ENCODE measurements at regions not wholly inside any gene's neighbourhood (a gene's known extent, or its start where the extent isn't known, plus 50 kb on each side); places are given as distances from the start of the nearest gene placed in this dataset.

DNA sequence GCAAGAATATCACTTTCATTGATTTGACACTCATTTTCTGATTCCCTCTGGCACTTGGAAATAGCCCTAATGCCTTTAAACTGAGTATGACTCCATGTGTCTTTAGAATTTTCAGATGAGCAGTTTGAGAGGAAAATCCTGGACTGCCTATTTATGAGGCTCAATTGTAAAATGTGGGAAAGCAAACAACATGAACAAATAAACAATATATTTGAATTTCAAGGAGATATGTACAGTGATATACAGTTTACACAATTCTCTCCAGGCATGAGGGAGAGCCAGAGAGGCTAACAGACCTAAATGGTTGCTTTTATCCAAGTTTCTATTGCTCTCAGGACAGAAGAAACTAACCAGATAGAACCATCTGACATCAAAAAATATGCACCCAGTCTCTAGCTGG lies 748.2 kb upstream of the NRSN1 start:
- TF ChIP-seq, protein P1, sequence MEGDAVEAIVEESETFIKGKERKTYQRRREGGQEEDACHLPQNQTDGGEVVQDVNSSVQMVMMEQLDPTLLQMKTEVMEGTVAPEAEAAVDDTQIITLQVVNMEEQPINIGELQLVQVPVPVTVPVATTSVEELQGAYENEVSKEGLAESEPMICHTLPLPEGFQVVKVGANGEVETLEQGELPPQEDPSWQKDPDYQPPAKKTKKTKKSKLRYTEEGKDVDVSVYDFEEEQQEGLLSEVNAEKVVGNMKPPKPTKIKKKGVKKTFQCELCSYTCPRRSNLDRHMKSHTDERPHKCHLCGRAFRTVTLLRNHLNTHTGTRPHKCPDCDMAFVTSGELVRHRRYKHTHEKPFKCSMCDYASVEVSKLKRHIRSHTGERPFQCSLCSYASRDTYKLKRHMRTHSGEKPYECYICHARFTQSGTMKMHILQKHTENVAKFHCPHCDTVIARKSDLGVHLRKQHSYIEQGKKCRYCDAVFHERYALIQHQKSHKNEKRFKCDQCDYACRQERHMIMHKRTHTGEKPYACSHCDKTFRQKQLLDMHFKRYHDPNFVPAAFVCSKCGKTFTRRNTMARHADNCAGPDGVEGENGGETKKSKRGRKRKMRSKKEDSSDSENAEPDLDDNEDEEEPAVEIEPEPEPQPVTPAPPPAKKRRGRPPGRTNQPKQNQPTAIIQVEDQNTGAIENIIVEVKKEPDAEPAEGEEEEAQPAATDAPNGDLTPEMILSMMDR (conservative IDR thresholded peaks at IDR 0.05; ENCODE audit: low read depth, low read length) = no peak
- DNase-seq (ENCODE audit: low read depth) = no peak
- no peak overlapping the region for H3K4me3 ChIP-seq (ENCODE audit: low read depth, low read length)

DNA sequence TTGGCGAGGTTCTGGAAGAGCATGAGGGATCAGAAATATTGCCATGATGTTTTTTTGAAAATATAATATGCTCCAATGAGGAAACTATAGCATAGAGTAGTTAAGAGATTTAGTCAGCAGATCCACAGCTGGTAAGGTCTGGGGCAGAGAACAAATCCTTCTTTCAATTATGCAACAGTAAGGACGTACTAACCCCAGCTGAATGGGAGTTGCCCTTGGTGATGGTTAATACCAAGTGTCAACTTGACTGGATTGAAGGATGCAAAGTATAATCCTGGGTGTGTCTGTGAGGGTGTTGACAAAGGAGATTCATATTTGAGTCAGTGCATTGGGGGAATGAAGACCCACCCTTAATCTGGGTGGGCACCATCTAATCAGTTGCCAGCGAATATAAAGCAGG lies 745.5 kb upstream of the NRSN1 start:
- TF ChIP-seq, protein P1 (conservative IDR thresholded peaks at IDR 0.05; ENCODE audit: low read depth, low read length) = no peak
- no peak overlapping the region for H3K4me3 ChIP-seq (ENCODE audit: low read depth, low read length)
- DNase-seq (ENCODE audit: low read depth) = no peak

DNA sequence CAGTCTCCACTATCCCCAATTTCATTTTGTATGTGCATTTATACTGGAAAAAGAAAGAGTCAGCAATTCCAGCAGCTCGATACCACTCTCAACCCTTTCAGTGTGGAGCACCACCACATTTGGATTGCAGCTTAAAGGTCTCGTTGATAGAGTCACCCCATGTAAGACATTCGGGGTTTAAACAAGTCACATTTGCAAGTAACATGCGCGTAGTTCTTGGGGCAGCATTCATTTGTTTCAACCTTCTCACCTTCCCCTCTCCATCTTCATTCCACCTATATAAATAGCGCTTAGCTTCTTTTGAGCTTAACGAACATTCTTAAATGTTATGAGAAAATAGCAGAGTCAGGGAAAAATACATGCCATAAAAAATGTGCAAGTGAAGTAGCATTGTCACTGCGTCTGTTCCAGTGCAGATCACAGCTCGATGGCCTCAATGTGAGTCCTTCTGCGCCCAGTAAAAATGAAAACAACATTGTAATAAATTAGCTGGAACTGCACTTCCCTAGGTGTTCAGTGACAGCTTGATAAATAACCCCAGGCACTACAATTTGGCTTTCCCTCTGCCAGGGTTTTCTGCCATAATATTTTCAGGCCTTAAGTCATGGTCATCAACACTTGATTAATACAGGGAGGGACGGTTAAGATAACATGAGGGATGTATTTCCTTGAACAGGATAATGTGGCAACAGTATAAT lies 737.8 kb upstream of the NRSN1 start:
- DNase-seq (ENCODE audit: low read depth) = no peak
- H3K4me3 ChIP-seq (ENCODE audit: low read depth, low read length) = no peak overlapping the region
- TF ChIP-seq, protein P1 (conservative IDR thresholded peaks at IDR 0.05; ENCODE audit: low read depth, low read length) = no peak

DNA sequence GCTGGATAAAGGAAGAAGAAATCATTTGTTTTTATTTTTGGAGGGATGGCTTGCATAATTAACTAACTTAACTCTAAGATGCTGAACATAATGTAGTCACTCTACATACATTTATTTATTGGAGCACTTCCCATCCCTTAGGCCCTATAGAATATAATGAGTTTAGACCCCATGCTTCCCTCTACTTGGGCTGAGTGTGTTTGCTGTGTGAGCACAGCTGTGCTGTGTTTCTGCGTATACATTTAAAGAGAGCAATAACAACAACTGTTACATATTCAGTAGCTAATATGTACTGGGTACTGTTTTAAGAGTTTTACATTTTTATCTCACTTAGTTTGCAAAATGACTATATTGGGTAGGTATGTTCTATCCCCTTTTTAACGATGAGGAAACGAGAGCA lies 736.6 kb upstream of the NRSN1 start:
- TF ChIP-seq, protein P1 (conservative IDR thresholded peaks at IDR 0.05; ENCODE audit: low read depth, low read length) = no peak
- no peak overlapping the region for H3K4me3 ChIP-seq (ENCODE audit: low read depth, low read length)
- DNase-seq (ENCODE audit: low read depth) = no peak

DNA sequence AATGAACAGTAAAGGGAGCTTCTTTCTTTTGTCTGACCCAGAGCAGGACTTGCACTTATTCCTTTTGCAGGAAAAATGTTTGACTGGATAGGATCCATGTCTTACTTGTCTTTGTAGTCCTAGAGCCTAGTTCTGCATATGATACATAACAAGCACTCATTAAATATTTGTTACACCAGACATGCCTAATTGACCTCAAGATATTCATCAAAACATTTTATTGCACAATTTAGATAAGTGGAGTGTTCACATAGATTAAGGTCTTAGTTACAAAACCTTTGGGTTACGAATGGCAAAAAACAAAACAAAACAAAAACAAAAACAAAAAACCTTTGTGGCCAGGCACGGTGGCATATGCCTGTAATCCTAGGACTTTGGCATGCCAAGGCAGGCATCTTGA lies 735.8 kb upstream of the NRSN1 start:
- no peak overlapping the region for H3K4me3 ChIP-seq (ENCODE audit: low read depth, low read length)
- DNase-seq (ENCODE audit: low read depth) = no peak
- TF ChIP-seq, protein P1 (conservative IDR thresholded peaks at IDR 0.05; ENCODE audit: low read depth, low read length) = no peak

DNA sequence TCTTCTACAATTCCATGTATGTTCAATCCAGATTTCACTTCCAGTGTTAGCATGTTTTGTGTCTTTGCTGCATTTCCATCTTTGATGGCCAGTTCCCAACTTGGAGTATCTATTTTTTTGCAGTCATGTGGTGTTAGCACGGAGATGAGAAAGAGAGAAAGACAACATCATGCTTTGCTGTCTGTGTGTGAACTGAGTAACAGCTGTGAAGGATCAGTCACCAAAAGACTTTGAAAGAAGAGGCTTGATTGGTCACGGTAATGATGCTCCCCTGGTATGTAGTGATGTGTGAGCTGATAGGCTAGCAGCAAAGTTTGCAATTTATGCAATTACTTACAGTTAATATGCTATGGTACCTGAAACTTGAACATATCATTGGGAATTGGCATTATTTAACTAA lies 731.3 kb upstream of the NRSN1 start:
- TF ChIP-seq, protein P1 (conservative IDR thresholded peaks at IDR 0.05; ENCODE audit: low read depth, low read length) = no peak

DNA sequence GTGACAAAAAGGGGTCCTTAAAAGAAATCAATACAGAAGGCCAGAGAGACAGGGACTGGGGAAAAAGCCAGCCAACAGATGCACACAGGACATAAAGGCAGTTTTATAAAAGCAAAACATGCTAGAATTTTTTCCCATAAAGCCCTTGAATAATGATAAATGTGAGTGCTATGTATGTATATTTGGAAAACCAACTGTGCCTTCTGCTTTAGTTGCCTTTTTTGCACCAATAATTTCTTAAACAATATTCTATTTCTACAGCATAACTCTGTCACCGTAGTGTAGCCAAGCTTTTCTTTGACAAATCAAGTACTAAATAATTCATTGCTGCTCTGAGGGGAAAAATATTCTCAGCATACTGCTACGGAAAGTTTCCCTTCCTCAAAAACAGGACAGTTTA lies 730.6 kb upstream of the NRSN1 start:
- no peak for DNase-seq (ENCODE audit: low read depth)
- TF ChIP-seq, protein P1 (conservative IDR thresholded peaks at IDR 0.05; ENCODE audit: low read depth, low read length) = no peak
- H3K4me3 ChIP-seq (ENCODE audit: low read depth, low read length) = no peak overlapping the region

More for the DNA sequence above, 731.3 kb upstream of the NRSN1 start:
- H3K4me3 ChIP-seq (ENCODE audit: low read depth, low read length) = no peak overlapping the region
- DNase-seq (ENCODE audit: low read depth) = peak; percentile 11
